ENCODE measurements at regions not wholly inside any gene's neighbourhood (a gene's known extent, or its start where the extent isn't known, plus 50 kb on each side); places are given as distances from the start of the nearest gene placed in this dataset.

GRCh38 chr16:74083541-74083940 is 213.1 kb upstream of the PSMD7 start:
- Histone ChIP-seq H3K9me2 (ENCODE audit: insufficient read depth) (no peaks in the 10 kb centered on the region), H3K36me3 (ENCODE audit: control insufficient read depth in 1 of 2, insufficient read depth in 2 of 2, low read length in 2 of 2) (no peaks in the 10 kb centered on the region; a peak in 1 of 4 replicates), H3K27me3 (ENCODE audit: insufficient read depth, low read length) (peaks cover 30% of the 10 kb centered on the region), H3K9me3 (ENCODE audit: control insufficient read depth in 1 of 2, insufficient read depth in 1 of 2, low read depth in 1 of 2, low read length in 2 of 2) (no peaks in the 10 kb centered on the region), H3K4me2 (ENCODE audit: low read length) (no peak overlapping the region), H3K79me2 (ENCODE audit: insufficient read depth, low read length) (no peaks in the 10 kb centered on the region), H3K27ac (ENCODE audit: low read depth, low read length) (no peak overlapping the region), H3K4me3 (replicated peaks in 1 of 2; ENCODE audit: low read depth in 1 of 2, low read length in 2 of 2) (no peak overlapping the region), H3K4me1 (ENCODE audit: control insufficient read depth in 1 of 2, insufficient read depth in 2 of 2, low read length in 2 of 2) (no peaks in the 10 kb centered on the region), H3K9ac (ENCODE audit: low read length) (no peak overlapping the region), H4K20me1 (ENCODE audit: insufficient read depth) (no peaks in the 10 kb centered on the region), H2AFZ (ENCODE audit: low read depth, low read length, poor library complexity, severe bottlenecking) (no peak overlapping the region)
- TF ChIP-seq ATF3 (IDR thresholded peaks at IDR 0.05) (no peak), EZH2 (IDR thresholded peaks at IDR 0.05) (no peak), POLR2A (IDR thresholded peaks at IDR 0.05; ENCODE audit: borderline replicate concordance, extremely low read depth, insufficient read depth, insufficient read length) (no peak), TCF7L2 (IDR thresholded peaks at IDR 0.05; ENCODE audit: borderline replicate concordance, extremely low read depth, insufficient read depth, insufficient read length) (no peak), SP1 (IDR thresholded peaks at IDR 0.05; ENCODE audit: low read depth) (no peak)
- intact Hi-C loops (cut with micrococcal nuclease) = no loop called here
- ChIA-PET RAD21 (ENCODE audit: low non-redundant PET in 1 of 2, low total read pairs in 2 of 2, uncharacterized antibody in 2 of 2, unreplicated experiment in 2 of 2) (no interaction called here), CTCF (no interaction called here), POLR2A (no interaction called here)
- ATAC-seq (no peak), DNase-seq (ENCODE audit: low read depth, low spot score) (no peak)
- BruUV-seq (replicated peaks) = no TSS peak

GRCh38 chr16:74080311-74080710 is 216.3 kb upstream of the PSMD7 start:
- CTCF ChIA-PET = no interaction called here
- ATAC-seq = no peak
- Histone ChIP-seq H2AFZ (ENCODE audit: low read depth, low read length, poor library complexity, severe bottlenecking) (no peak overlapping the region), H3K36me3 (ENCODE audit: control insufficient read depth in 1 of 2, insufficient read depth in 2 of 2, low read length in 2 of 2) (no peaks in the 10 kb centered on the region), H4K20me1 (ENCODE audit: insufficient read depth) (no peaks in the 10 kb centered on the region), H3K4me1 (ENCODE audit: control insufficient read depth in 1 of 2, insufficient read depth in 2 of 2, low read length in 2 of 2) (no peaks in the 10 kb centered on the region), H3K4me2 (ENCODE audit: low read length) (no peak overlapping the region), H3K9me3 (ENCODE audit: control insufficient read depth in 1 of 2, insufficient read depth in 1 of 2, low read depth in 1 of 2, low read length in 2 of 2) (no peaks in the 10 kb centered on the region; a peak in 1 of 4 replicates), H3K27me3 (ENCODE audit: insufficient read depth, low read length) (peaks cover 43% of the 10 kb centered on the region), H3K79me2 (ENCODE audit: insufficient read depth, low read length) (no peaks in the 10 kb centered on the region), H3K9me2 (ENCODE audit: insufficient read depth) (no peaks in the 10 kb centered on the region), H3K4me3 (replicated peaks in 1 of 2; ENCODE audit: low read depth in 1 of 2, low read length in 2 of 2) (no peak overlapping the region), H3K9ac (ENCODE audit: low read length) (no peak overlapping the region), H3K27ac (ENCODE audit: low read depth, low read length) (no peak overlapping the region)
- POLR2A ChIA-PET = no interaction called here
- intact Hi-C loops (cut with micrococcal nuclease) = no loop called here
- DNase-seq (ENCODE audit: low read depth, low spot score) = no peak
- RAD21 ChIA-PET (ENCODE audit: low non-redundant PET in 1 of 2, low total read pairs in 2 of 2, uncharacterized antibody in 2 of 2, unreplicated experiment in 2 of 2) = no interaction called here
- no TSS peak for BruUV-seq (replicated peaks)
- TF ChIP-seq POLR2A (IDR thresholded peaks at IDR 0.05; ENCODE audit: borderline replicate concordance, extremely low read depth, insufficient read depth, insufficient read length) (no peak), SRF (IDR thresholded peaks at IDR 0.05; ENCODE audit: low read depth) (no peak), POLR2AphosphoS5 (IDR thresholded peaks at IDR 0.05; ENCODE audit: low read depth, low read length) (no peak), ZFX (IDR thresholded peaks at IDR 0.05) (no peak), SP1 (IDR thresholded peaks at IDR 0.05; ENCODE audit: low read depth) (no peak), EZH2phosphoT487 (IDR thresholded peaks at IDR 0.05; ENCODE audit: borderline replicate concordance) (no peak), ZNF274 (IDR thresholded peaks at IDR 0.05; ENCODE audit: low read depth, low read length) (no peak)
